HCT116 (cell line): ENCODE measurements at regions not wholly inside any gene's neighbourhood (a gene's known extent, or its start where the extent isn't known, plus 50 kb on each side); places are given as distances from the start of the nearest gene placed in this dataset.

Experiments used
- CTCF ChIP-seq, 3 experiments: fragments of 200-600 bp in 1 of 3; sonication (generic) in 1 of 3; IDR thresholded peaks in 2 of 3; conservative IDR thresholded peaks in 1 of 3; 2 replicates each; pipeline ENCODE4 v1.5.1; 2012 to 2017; ENCODE audit warnings: low read depth in 2 of 3, low read length in 2 of 3, antibody characterized with exemption in 1 of 3, borderline replicate concordance in 1 of 3, control low read depth in 1 of 3, mild to moderate bottlenecking in 1 of 3, mixed read lengths in 1 of 3, mixed run types in 1 of 3, moderate library complexity in 1 of 3; ENCODE audit not compliant: insufficient read depth in 1 of 3
- POLR2A ChIP-seq: IDR thresholded peaks from 2 replicates; pipeline ENCODE4 v1.7.0; 2011; ENCODE audit warnings: borderline replicate concordance; ENCODE audit not compliant: insufficient read depth, insufficient read length; ENCODE audit errors: extremely low read depth
- TCF7L2 ChIP-seq: IDR thresholded peaks from 2 replicates; pipeline ENCODE4 v1.7.0; 2011; ENCODE audit warnings: borderline replicate concordance, inconsistent platforms; ENCODE audit not compliant: insufficient read depth, insufficient read length; ENCODE audit errors: extremely low read depth

- TF ChIP-seq CTCF (IDR thresholded peaks at IDR 0.05 in 2 of 3, conservative IDR thresholded peaks at IDR 0.05 in 1 of 3; ENCODE audit: borderline replicate concordance in 1 of 3, insufficient read depth in 1 of 3, low read depth in 2 of 3, low read length in 2 of 3) (no peak), POLR2A (no peak), TCF7L2 (no peak)
Observed at GRCh38 chr10:80878330-80878729, 340.6 kb downstream of the SH2D4B start.
